Fibroblast of lung (primary cell): ENCODE measurements at regions not wholly inside any gene's neighbourhood (a gene's known extent, or its start where the extent isn't known, plus 50 kb on each side); places are given as distances from the start of the nearest gene placed in this dataset.

Experiments
- CTCF ChIP-seq, 2 donors: IDR thresholded peaks in 1 of 2; conservative IDR thresholded peaks in 1 of 2; 1 replicate in 1 of 2; 2 replicates in 1 of 2; pipeline ENCODE4 v1.5.1; 2011 to 2012; ENCODE audit warnings: low read length in 2 of 2, control low read depth in 1 of 2, inconsistent platforms in 1 of 2, low read depth in 1 of 2, mild to moderate bottlenecking in 1 of 2
- EZH2 ChIP-seq: IDR thresholded peaks from 2 replicates; pipeline ENCODE4 v1.5.1; 2012; ENCODE audit warnings: low read length, control low read depth, mild to moderate bottlenecking; ENCODE audit errors: missing control alignments

GRCh38 chrX:45505214-45505613, 304.5 kb upstream of the DIPK2B start:
- no peak for TF ChIP-seq CTCF (conservative IDR thresholded peaks at IDR 0.05 in 1 of 2, IDR thresholded peaks at IDR 0.05 in 1 of 2; ENCODE audit: low read depth in 1 of 2, low read length in 2 of 2)
- no peak for TF ChIP-seq EZH2
